ENCODE measurements at regions not wholly inside any gene's neighbourhood (a gene's known extent, or its start where the extent isn't known, plus 50 kb on each side); places are given as distances from the start of the nearest gene placed in this dataset.

DNA sequence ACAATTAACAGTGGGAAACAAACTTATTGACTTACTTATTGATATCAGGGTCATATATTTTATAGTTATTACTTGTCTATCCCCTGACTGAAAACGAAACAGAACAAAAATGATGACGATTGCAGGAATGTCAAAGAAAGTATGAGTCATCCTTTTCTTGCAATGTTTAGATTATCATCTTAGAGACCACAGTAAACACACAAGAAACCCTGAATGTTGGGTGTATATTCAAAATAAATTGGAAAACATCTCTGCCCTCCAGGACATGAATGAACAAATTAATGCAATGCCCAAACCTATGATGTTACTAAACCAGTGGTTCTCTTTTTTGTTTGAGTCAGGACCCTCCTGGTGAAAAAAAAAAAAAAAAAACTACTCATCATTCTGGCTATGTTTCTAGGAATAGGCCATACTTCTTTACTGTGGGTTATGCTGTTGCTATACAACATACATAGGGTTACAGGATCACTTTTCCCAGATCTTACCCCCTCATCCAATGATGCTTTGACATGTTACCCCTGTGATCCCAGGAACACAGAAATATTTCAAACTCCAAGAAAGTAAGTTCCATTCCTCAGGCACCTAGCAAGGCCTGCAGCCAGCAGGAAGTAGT is 623.4 kb upstream of the IGFBP3 start:
- Histone ChIP-seq H3K36me3 (ENCODE audit: control insufficient read depth, insufficient read depth, low read length) (no peaks in the 10 kb centered on the region), H3K27me3 (ENCODE audit: control insufficient read depth, insufficient read depth, low read length) (no peaks in the 10 kb centered on the region), H3K4me3 (ENCODE audit: low read depth, low read length) (no peak overlapping the region), H3K9me3 (ENCODE audit: control insufficient read depth, insufficient read depth, low read length) (no peaks in the 10 kb centered on the region), H3K4me1 (ENCODE audit: control insufficient read depth, insufficient read depth, low read length) (peaks cover 8% of the 10 kb centered on the region), H3K9ac (ENCODE audit: low read depth, low read length) (no peak overlapping the region)

DNA sequence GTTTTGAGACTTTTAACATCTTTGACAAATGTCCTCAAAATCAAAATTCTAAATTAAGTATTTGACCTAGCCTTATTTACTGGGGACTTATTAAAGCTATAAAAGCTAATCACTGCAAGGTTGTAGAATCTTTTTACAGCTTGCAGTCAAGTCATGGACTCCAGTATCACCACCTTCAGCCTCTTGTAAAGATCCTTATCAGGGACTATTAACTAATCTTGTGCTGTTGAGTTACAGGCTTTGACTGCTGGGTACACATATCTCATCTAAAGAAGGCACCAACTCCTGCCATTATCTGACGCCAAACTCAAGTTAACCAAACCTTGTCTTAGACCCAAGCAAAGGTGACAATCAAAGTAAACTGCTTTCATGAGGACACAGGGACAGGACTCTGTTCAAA is 621.0 kb upstream of the IGFBP3 start:
- peaks cover 8% of the 10 kb centered on the region for H3K4me1 ChIP-seq (ENCODE audit: control insufficient read depth, insufficient read depth, low read length)
- H3K27me3 ChIP-seq (ENCODE audit: control insufficient read depth, insufficient read depth, low read length), result no peaks in the 10 kb centered on the region
- no peak overlapping the region for H3K4me3 ChIP-seq (ENCODE audit: low read depth, low read length)
- no peaks in the 10 kb centered on the region for H3K36me3 ChIP-seq (ENCODE audit: control insufficient read depth, insufficient read depth, low read length)
- H3K9me3 ChIP-seq (ENCODE audit: control insufficient read depth, insufficient read depth, low read length), result no peaks in the 10 kb centered on the region
- H3K9ac ChIP-seq (ENCODE audit: low read depth, low read length), result no peak overlapping the region

- no peaks in the 10 kb centered on the region for H3K9me3 ChIP-seq (ENCODE audit: control insufficient read depth, insufficient read depth, low read length)
- no peaks in the 10 kb centered on the region for H3K36me3 ChIP-seq (ENCODE audit: control insufficient read depth, insufficient read depth, low read length)
- no peak overlapping the region for H3K4me3 ChIP-seq (ENCODE audit: low read depth, low read length)
- H3K27me3 ChIP-seq (ENCODE audit: control insufficient read depth, insufficient read depth, low read length), result no peaks in the 10 kb centered on the region
- H3K4me1 ChIP-seq (ENCODE audit: control insufficient read depth, insufficient read depth, low read length), result peaks cover 8% of the 10 kb centered on the region
- no peak overlapping the region for H3K9ac ChIP-seq (ENCODE audit: low read depth, low read length)
Observed at GRCh38 chr7:46539892-46540483, 618.9 kb upstream of the IGFBP3 start.

DNA sequence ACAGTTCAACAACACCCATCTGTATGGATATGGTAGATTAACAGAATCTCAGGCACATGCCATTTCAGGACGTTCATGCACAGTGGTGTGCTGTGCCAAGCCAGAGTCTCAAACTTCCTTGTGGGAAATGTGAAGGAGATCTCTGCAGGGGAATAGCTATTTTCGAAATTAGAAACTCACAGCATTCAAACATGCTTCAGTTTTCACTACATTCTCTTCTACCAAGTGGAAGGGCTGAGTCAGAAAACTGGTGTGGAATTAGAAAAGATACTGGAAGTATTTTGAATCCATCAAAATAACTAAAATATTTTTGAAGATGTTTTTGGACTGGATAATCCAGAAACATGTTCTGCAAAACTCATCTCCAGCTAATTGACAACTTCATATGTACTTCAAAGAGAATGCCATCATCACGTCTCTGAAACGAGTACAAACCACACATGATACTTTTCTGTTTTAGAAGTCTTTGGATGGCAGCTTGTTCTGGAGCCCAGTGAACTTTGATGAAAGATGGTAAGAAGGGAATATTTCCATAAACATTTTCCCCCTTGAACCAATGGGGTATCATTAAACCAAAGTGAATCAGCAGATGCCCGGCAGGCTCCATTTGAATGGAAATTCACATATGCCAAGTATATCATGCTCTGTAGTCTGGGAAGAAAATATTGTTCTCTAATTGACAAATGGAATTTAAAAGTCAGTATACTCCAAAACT is 616.3 kb upstream of the IGFBP3 start:
- H3K36me3 ChIP-seq (ENCODE audit: control insufficient read depth, insufficient read depth, low read length), result no peaks in the 10 kb centered on the region
- H3K9me3 ChIP-seq (ENCODE audit: control insufficient read depth, insufficient read depth, low read length), result no peaks in the 10 kb centered on the region
- no peak overlapping the region for H3K9ac ChIP-seq (ENCODE audit: low read depth, low read length)
- peaks cover 19% of the 10 kb centered on the region for H3K27me3 ChIP-seq (ENCODE audit: control insufficient read depth, insufficient read depth, low read length)
- peaks cover 10% of the 10 kb centered on the region for H3K4me1 ChIP-seq (ENCODE audit: control insufficient read depth, insufficient read depth, low read length)
- H3K4me3 ChIP-seq (ENCODE audit: low read depth, low read length), result no peak overlapping the region

GRCh38 chr7:46534664-46535588 is 613.9 kb upstream of the IGFBP3 start:
- Histone ChIP-seq H3K4me3 (ENCODE audit: low read depth, low read length) (no peak overlapping the region), H3K27me3 (ENCODE audit: control insufficient read depth, insufficient read depth, low read length) (peaks cover 19% of the 10 kb centered on the region), H3K9ac (ENCODE audit: low read depth, low read length) (no peak overlapping the region), H3K9me3 (ENCODE audit: control insufficient read depth, insufficient read depth, low read length) (no peaks in the 10 kb centered on the region), H3K4me1 (ENCODE audit: control insufficient read depth, insufficient read depth, low read length) (peaks cover 9% of the 10 kb centered on the region), H3K36me3 (ENCODE audit: control insufficient read depth, insufficient read depth, low read length) (no peaks in the 10 kb centered on the region)

- Histone ChIP-seq H3K9ac (ENCODE audit: low read depth, low read length) (no peak overlapping the region), H3K36me3 (ENCODE audit: control insufficient read depth, insufficient read depth, low read length) (no peaks in the 10 kb centered on the region), H3K27me3 (ENCODE audit: control insufficient read depth, insufficient read depth, low read length) (peaks cover 19% of the 10 kb centered on the region), H3K4me1 (ENCODE audit: control insufficient read depth, insufficient read depth, low read length) (peaks cover 4% of the 10 kb centered on the region), H3K9me3 (ENCODE audit: control insufficient read depth, insufficient read depth, low read length) (no peaks in the 10 kb centered on the region), H3K4me3 (ENCODE audit: low read depth, low read length) (no peak overlapping the region)
Observed at GRCh38 chr7:46533946-46534345, 612.9 kb upstream of the IGFBP3 start.

DNA sequence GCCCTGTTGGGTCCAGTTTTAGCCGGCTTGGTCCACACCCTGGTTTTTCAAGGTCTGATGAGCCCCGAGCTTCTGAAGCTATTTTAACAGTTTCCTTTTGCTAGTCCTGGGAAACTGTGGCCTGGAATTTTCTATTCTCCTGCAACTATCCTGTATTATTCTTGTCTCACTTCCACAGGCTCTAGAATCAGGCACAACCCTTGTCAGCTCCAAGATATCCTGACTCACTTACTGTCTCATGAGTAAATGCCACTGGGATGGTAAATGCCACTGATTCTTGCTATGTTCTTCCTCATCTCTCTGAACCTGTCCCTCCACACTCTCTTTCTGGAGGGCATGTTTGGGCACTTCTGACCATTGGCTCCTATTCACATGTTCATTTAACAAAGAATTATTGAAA is 611.5 kb upstream of the IGFBP3 start:
- no peaks in the 10 kb centered on the region for H3K36me3 ChIP-seq (ENCODE audit: control insufficient read depth, insufficient read depth, low read length)
- H3K9me3 ChIP-seq (ENCODE audit: control insufficient read depth, insufficient read depth, low read length), result no peaks in the 10 kb centered on the region
- H3K27me3 ChIP-seq (ENCODE audit: control insufficient read depth, insufficient read depth, low read length), result peaks cover 19% of the 10 kb centered on the region
- H3K4me1 ChIP-seq (ENCODE audit: control insufficient read depth, insufficient read depth, low read length), result peaks cover 4% of the 10 kb centered on the region
- H3K9ac ChIP-seq (ENCODE audit: low read depth, low read length), result no peak overlapping the region
- H3K4me3 ChIP-seq (ENCODE audit: low read depth, low read length), result no peak overlapping the region

GRCh38 chr7:46530081-46530750 is 609.1 kb upstream of the IGFBP3 start:
- Histone ChIP-seq H3K4me3 (ENCODE audit: low read depth, low read length) (no peak overlapping the region), H3K9me3 (ENCODE audit: control insufficient read depth, insufficient read depth, low read length) (no peaks in the 10 kb centered on the region), H3K36me3 (ENCODE audit: control insufficient read depth, insufficient read depth, low read length) (no peaks in the 10 kb centered on the region), H3K27me3 (ENCODE audit: control insufficient read depth, insufficient read depth, low read length) (peaks cover 19% of the 10 kb centered on the region), H3K9ac (ENCODE audit: low read depth, low read length) (no peak overlapping the region), H3K4me1 (ENCODE audit: control insufficient read depth, insufficient read depth, low read length) (peaks cover 4% of the 10 kb centered on the region)

- no peak overlapping the region for H3K9ac ChIP-seq (ENCODE audit: low read depth, low read length)
- H3K4me1 ChIP-seq (ENCODE audit: control insufficient read depth, insufficient read depth, low read length), result no peaks in the 10 kb centered on the region
- H3K9me3 ChIP-seq (ENCODE audit: control insufficient read depth, insufficient read depth, low read length), result no peaks in the 10 kb centered on the region
- H3K4me3 ChIP-seq (ENCODE audit: low read depth, low read length), result no peak overlapping the region
- H3K36me3 ChIP-seq (ENCODE audit: control insufficient read depth, insufficient read depth, low read length), result no peaks in the 10 kb centered on the region
- H3K27me3 ChIP-seq (ENCODE audit: control insufficient read depth, insufficient read depth, low read length), result no peaks in the 10 kb centered on the region
Observed at GRCh38 chr7:46527360-46527759, 606.3 kb upstream of the IGFBP3 start.

GRCh38 chr7:46525876-46526275 is 604.8 kb upstream of the IGFBP3 start:
- H3K36me3 ChIP-seq (ENCODE audit: control insufficient read depth, insufficient read depth, low read length), result no peaks in the 10 kb centered on the region
- H3K4me1 ChIP-seq (ENCODE audit: control insufficient read depth, insufficient read depth, low read length), result no peaks in the 10 kb centered on the region
- no peaks in the 10 kb centered on the region for H3K27me3 ChIP-seq (ENCODE audit: control insufficient read depth, insufficient read depth, low read length)
- H3K4me3 ChIP-seq (ENCODE audit: low read depth, low read length), result no peak overlapping the region
- H3K9me3 ChIP-seq (ENCODE audit: control insufficient read depth, insufficient read depth, low read length), result no peaks in the 10 kb centered on the region
- H3K9ac ChIP-seq (ENCODE audit: low read depth, low read length), result no peak overlapping the region

DNA sequence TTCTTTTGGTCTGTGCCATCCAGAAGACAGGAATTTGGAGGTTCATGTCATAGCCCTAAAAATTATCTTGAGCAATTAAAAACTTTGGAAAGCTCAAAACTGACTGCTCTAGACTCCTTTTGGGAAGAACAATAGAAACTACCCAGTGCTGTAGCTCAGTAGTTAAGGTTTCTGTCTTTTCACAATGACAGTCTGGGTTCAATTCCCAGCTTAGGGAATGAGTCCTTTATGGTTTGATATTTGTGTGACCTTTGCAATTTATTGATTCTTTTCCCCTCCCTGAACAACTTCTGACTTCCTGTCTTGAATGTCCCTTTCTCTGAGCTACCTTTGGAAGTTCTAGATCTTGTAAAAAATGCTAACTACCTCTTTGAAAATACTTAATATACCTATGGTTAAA is 603.3 kb upstream of the IGFBP3 start:
- Histone ChIP-seq H3K4me1 (ENCODE audit: control insufficient read depth, insufficient read depth, low read length) (no peaks in the 10 kb centered on the region), H3K27me3 (ENCODE audit: control insufficient read depth, insufficient read depth, low read length) (no peaks in the 10 kb centered on the region), H3K9ac (ENCODE audit: low read depth, low read length) (no peak overlapping the region), H3K4me3 (ENCODE audit: low read depth, low read length) (no peak overlapping the region), H3K36me3 (ENCODE audit: control insufficient read depth, insufficient read depth, low read length) (no peaks in the 10 kb centered on the region), H3K9me3 (ENCODE audit: control insufficient read depth, insufficient read depth, low read length) (no peaks in the 10 kb centered on the region)
